GM12874 (cell line): ENCODE measurements at regions not wholly inside any gene's neighbourhood (a gene's known extent, or its start where the extent isn't known, plus 50 kb on each side); places are given as distances from the start of the nearest gene placed in this dataset.

Experiments
- CTCF ChIP-seq: IDR thresholded peaks from 2 replicates; pipeline ENCODE4 v1.5.1; 2011; ENCODE audit warnings: low read depth, mild to moderate bottlenecking, control low read depth, low read length, moderate library complexity; ENCODE audit not compliant: insufficient read depth

- TF ChIP-seq CTCF = no peak
Observed at GRCh38 chr10:83153714-83154113, 985.6 kb upstream of the GHITM start.

GRCh38 chr10:83164156-83164555, 975.2 kb upstream of the GHITM start:
- TF ChIP-seq CTCF = no peak

- TF ChIP-seq CTCF = no peak
Observed at GRCh38 chr10:83165265-83165664, 974.0 kb upstream of the GHITM start.

GRCh38 chr10:83166344-83166743, 973.0 kb upstream of the GHITM start:
- no peak for TF ChIP-seq CTCF

- no peak for TF ChIP-seq CTCF
Observed at GRCh38 chr10:83167081-83167480, 972.2 kb upstream of the GHITM start.

GRCh38 chr10:83176901-83177300, 962.4 kb upstream of the GHITM start:
- TF ChIP-seq CTCF = no peak

GRCh38 chr10:83178526-83178925, 960.8 kb upstream of the GHITM start:
- no peak for TF ChIP-seq CTCF

GRCh38 chr10:83179371-83179770, 959.9 kb upstream of the GHITM start:
- TF ChIP-seq CTCF = no peak
